ENCODE measurements at regions not wholly inside any gene's neighbourhood (a gene's known extent, or its start where the extent isn't known, plus 50 kb on each side); places are given as distances from the start of the nearest gene placed in this dataset.

- peak; percentile 44 for TF ChIP-seq CTCF (conservative IDR thresholded peaks at IDR 0.05)
- no peak for TF ChIP-seq ZFX (IDR thresholded peaks at IDR 0.05)
These were observed 50.6 kb upstream of the PCDH20 start for GRCh38 chr13:61466280-61466679.

All from C4-2B (cell line).